Right lobe of liver (tissue), 4 donors: ENCODE measurements at regions not wholly inside any gene's neighbourhood (a gene's known extent, or its start where the extent isn't known, plus 50 kb on each side); places are given as distances from the start of the nearest gene placed in this dataset.
"Not testable (repeated sequence)": the region's sequence is repeated elsewhere in the genome, so short reads cannot be mapped to it uniquely, and the experiment has no call there.

Experiments used
- CTCF ChIP-seq, 4 donors: fragments of 200-600 bp in 3 of 4; fragments of 450-650 bp in 1 of 4; IDR thresholded peaks; one replicate each; pipeline versions ENCODE4 v1.5.1 to v1.8.0; 2016 to 2022; ENCODE audit warnings: antibody characterized with exemption in 4 of 4, mild to moderate bottlenecking in 2 of 4
- POLR2A ChIP-seq: fragments of 450-650 bp; IDR thresholded peaks from one replicate; pipeline ENCODE4 v1.6.1; 2017; ENCODE audit warnings: antibody characterized with exemption, mild to moderate bottlenecking
- donor health status: DM: no; HTN: no; CAD: no.
- donor health status: DM: no; HTN: no; CAD: no.
- donor health status: DM: no; HTN: yes; CAD: no.

GRCh38 chr15:44819331-44819987 is 83.1 kb downstream of the TRIM69 start:
- TF ChIP-seq POLR2A; CTCF (IDR thresholded peaks at IDR 0.05): not testable (repeated sequence)
